Mucosa of descending colon (tissue), 3 donors: ENCODE measurements at regions not wholly inside any gene's neighbourhood (a gene's known extent, or its start where the extent isn't known, plus 50 kb on each side); places are given as distances from the start of the nearest gene placed in this dataset.

Experiments used
- ATAC-seq: fragments of 200-7000 bp; cut with Tn5 transposase; one replicate; pipeline ENCODE4 v1.9.1; 2020; ENCODE audit warnings: mild to moderate bottlenecking, moderate library complexity
- DNase-seq, 3 donors: peaks; one replicate each; pipeline ENCODE4 v3.0.0-alpha.2; 2020
- H3K36me3 ChIP-seq: fragments of 200-600 bp; one replicate; pipeline ENCODE4 v1.8.0; 2021; ENCODE audit warnings: low read depth, mild to moderate bottlenecking
- H3K4me1 ChIP-seq: fragments of 200-600 bp; one replicate; pipeline ENCODE4 v1.8.0; 2021; ENCODE audit warnings: low read depth, mild to moderate bottlenecking
- H3K4me3 ChIP-seq: fragments of 200-600 bp; one replicate; pipeline ENCODE4 v1.8.0; 2021; ENCODE audit warnings: mild to moderate bottlenecking
- H3K9me3 ChIP-seq: fragments of 200-600 bp; one replicate; pipeline ENCODE4 v1.8.0; 2021; ENCODE audit warnings: mild to moderate bottlenecking
- intact Hi-C, 2 donors: fragments of 100-400 bp; cut with DNase I in 1 of 2; cut with micrococcal nuclease in 1 of 2; formaldehyde crosslinking; loops; one replicate each; pipeline versions ENCODE4 v1.11.0 to v1.11.1; 2022; cut with DNase I, micrococcal nuclease
- TF ChIP-seq, protein P1 (sequence below): fragments of 200-600 bp; IDR thresholded peaks from one replicate; pipeline ENCODE4 v1.8.0; 2022; ENCODE audit warnings: antibody characterized with exemption, mild to moderate bottlenecking
- donor health status: DM: no; HTN: no; CAD: no; lungs with moderate emphysema.
- donor health status: DM: no; HTN: no; CAD: no.
- donor health status: DM: no; HTN: yes; CAD: no.

DNA sequence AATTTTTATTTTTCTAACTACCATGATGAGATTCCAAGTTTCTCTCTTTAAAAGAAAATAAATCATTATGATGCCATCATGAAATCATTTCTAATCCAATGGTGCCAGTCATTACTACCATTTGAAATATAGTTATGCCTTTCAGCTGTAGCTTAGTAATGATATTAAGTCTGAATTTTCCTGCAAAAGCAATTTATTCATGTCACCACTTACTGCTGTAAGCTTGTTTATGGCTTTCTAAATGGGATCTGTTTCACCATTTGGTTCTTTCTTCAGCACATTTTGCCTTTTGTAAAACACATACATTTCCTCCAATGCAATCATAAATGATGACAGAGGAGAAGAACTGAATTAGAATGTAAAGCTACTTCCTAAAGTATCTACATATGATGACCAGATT lies 130.5 kb downstream of the SEM1 start:
- no peak for ATAC-seq
- intact Hi-C loops: no loop called here
- no peak overlapping the region for H3K4me3 ChIP-seq
- H3K4me1 ChIP-seq: no peaks in the 10 kb centered on the region
- no peaks in the 10 kb centered on the region for H3K36me3 ChIP-seq
- DNase-seq: no peak
- no peaks in the 10 kb centered on the region for H3K9me3 ChIP-seq
- TF ChIP-seq, protein P1, sequence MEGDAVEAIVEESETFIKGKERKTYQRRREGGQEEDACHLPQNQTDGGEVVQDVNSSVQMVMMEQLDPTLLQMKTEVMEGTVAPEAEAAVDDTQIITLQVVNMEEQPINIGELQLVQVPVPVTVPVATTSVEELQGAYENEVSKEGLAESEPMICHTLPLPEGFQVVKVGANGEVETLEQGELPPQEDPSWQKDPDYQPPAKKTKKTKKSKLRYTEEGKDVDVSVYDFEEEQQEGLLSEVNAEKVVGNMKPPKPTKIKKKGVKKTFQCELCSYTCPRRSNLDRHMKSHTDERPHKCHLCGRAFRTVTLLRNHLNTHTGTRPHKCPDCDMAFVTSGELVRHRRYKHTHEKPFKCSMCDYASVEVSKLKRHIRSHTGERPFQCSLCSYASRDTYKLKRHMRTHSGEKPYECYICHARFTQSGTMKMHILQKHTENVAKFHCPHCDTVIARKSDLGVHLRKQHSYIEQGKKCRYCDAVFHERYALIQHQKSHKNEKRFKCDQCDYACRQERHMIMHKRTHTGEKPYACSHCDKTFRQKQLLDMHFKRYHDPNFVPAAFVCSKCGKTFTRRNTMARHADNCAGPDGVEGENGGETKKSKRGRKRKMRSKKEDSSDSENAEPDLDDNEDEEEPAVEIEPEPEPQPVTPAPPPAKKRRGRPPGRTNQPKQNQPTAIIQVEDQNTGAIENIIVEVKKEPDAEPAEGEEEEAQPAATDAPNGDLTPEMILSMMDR: no peak

DNA sequence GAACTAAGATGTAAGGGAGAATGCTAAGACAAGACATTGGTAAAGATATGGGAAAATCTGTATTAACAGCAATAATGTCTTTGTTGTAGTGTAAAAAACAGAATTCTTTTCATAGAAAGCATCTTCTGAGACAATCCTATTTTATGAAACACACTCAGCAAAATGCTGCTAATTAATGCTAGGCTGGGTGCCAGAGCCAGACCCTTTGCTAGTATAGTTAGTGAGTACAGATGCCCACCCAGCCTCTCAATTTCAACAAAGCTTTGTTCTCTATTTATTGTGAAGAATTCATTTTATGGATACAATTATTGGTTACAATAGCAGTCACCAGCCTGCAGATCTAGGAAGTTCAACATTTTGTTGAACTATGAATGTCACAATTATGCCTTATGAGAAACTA lies 131.0 kb downstream of the SEM1 start:
- DNase-seq (no peak), ATAC-seq (no peak)
- Histone ChIP-seq H3K36me3 (no peaks in the 10 kb centered on the region), H3K4me1 (no peaks in the 10 kb centered on the region), H3K4me3 (no peak overlapping the region), H3K9me3 (no peaks in the 10 kb centered on the region)
- TF ChIP-seq, protein P1: no peak
- intact Hi-C loops: no loop called here

DNA sequence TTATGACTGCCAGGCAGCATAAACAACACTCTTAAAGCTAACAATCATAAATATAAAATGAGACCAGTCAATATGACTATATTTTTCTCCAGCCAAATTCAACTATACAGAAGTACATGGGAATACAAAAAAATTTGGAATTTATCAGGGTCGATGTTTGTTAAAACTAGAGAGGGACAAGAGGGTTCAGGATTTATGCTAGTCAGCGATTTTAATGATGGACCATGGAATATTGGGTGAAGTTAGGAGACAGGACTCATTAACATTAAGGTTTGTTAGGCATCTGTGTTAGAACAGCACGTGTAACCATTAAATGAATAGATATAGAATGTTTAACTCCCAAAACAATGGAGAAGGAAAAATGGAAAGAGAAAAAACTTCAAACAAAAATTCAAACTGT lies 146.2 kb downstream of the SEM1 start:
- TF ChIP-seq, protein P1: no peak
- Histone ChIP-seq H3K4me3 (no peak overlapping the region), H3K4me1 (no peaks in the 10 kb centered on the region), H3K36me3 (no peaks in the 10 kb centered on the region), H3K9me3 (no peaks in the 10 kb centered on the region)
- DNase-seq (no peak), ATAC-seq (no peak)
- intact Hi-C loops: no loop called here

GRCh38 chr7:96562966-96563365 lies 146.7 kb downstream of the SEM1 start:
- DNase-seq (no peak), ATAC-seq (no peak)
- no peaks in the 10 kb centered on the region for H3K9me3 ChIP-seq
- H3K36me3 ChIP-seq: no peaks in the 10 kb centered on the region
- H3K4me1 ChIP-seq: no peaks in the 10 kb centered on the region
- TF ChIP-seq, protein P1: no peak
- intact Hi-C loops: no loop called here
- H3K4me3 ChIP-seq: no peak overlapping the region

DNA sequence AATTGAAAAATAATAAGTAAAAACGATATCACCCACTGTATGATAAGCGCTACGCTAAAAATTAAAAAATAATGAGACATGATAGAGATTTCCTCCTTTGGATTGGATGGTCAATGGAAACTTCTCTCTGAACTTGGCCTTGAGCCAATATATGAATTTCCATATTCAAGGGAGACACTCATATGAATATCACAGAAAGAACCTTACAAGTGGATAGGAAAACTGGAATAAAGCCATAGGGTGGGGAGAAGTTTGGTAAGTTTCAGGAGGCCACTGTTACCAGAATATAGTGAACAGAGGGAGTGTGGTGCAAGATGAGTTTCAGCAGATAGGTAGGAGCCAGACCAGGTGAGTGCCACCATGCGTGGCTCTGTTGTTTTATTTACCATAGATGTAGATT lies 147.2 kb downstream of the SEM1 start:
- TF ChIP-seq, protein P1: no peak
- no peaks in the 10 kb centered on the region for H3K9me3 ChIP-seq
- H3K4me3 ChIP-seq: no peak overlapping the region
- no peak for DNase-seq
- ATAC-seq: no peak
- intact Hi-C loops: no loop called here
- H3K36me3 ChIP-seq: no peaks in the 10 kb centered on the region
- no peaks in the 10 kb centered on the region for H3K4me1 ChIP-seq

DNA sequence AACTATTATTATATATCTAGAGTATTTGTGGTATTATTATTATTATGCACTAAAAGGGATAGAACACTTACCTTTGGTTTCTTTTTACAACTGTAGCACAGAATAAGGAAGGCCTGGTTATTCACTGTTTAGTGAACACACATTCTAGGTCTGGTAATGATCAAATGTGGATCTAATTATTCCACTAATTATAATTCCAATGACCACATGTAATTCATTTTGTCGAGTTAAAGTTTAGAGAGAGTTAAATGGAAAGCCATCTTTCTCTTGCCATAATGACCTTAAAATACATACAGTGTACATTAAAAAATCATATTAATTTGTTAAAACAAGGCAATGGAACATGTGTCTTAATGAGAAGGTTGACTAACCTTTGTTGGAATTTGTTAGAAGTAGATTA lies 147.8 kb downstream of the SEM1 start:
- H3K9me3 ChIP-seq: no peaks in the 10 kb centered on the region
- DNase-seq (no peak), ATAC-seq (no peak)
- TF ChIP-seq, protein P1: no peak
- no peak overlapping the region for H3K4me3 ChIP-seq
- no peaks in the 10 kb centered on the region for H3K4me1 ChIP-seq
- intact Hi-C loops: no loop called here
- no peaks in the 10 kb centered on the region for H3K36me3 ChIP-seq
